ENCODE measurements at regions not wholly inside any gene's neighbourhood (a gene's known extent, or its start where the extent isn't known, plus 50 kb on each side); places are given as distances from the start of the nearest gene placed in this dataset.

DNA sequence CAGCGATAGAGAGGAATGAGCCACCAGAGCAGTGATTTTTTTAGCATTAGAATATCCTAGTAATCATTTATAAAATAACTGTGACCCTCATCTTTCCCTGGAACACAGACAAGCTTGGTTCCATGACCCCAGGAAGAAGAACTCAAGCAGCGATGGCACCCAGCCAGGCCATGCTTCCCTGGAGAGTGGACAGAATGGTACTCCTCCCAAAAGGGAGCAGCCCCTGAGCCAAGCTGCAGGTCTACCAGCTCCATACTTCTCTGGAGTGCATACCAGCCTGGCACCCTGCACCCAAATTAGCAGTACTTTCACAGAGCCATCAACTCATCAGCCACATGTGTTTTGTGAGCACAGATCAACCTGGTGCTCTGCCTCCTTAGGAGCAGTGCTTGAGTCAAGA is 310.9 kb upstream of the PCDH10 start:
- TF ChIP-seq, protein P1, sequence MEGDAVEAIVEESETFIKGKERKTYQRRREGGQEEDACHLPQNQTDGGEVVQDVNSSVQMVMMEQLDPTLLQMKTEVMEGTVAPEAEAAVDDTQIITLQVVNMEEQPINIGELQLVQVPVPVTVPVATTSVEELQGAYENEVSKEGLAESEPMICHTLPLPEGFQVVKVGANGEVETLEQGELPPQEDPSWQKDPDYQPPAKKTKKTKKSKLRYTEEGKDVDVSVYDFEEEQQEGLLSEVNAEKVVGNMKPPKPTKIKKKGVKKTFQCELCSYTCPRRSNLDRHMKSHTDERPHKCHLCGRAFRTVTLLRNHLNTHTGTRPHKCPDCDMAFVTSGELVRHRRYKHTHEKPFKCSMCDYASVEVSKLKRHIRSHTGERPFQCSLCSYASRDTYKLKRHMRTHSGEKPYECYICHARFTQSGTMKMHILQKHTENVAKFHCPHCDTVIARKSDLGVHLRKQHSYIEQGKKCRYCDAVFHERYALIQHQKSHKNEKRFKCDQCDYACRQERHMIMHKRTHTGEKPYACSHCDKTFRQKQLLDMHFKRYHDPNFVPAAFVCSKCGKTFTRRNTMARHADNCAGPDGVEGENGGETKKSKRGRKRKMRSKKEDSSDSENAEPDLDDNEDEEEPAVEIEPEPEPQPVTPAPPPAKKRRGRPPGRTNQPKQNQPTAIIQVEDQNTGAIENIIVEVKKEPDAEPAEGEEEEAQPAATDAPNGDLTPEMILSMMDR (IDR thresholded peaks at IDR 0.05 in 8 of 11, conservative IDR thresholded peaks at IDR 0.05 in 3 of 11): no peak
- TF ChIP-seq POLR2A (IDR thresholded peaks at IDR 0.05): no peak

Data from spleen (tissue), 7 donors.